HCT116 (cell line): ENCODE measurements at regions not wholly inside any gene's neighbourhood (a gene's known extent, or its start where the extent isn't known, plus 50 kb on each side); places are given as distances from the start of the nearest gene placed in this dataset.

Experiments used
- ATAC-seq: fragments of 200-7000 bp; cut with Tn5 transposase; 2 replicates; pipeline ENCODE4 v1.9.1; 2020; ENCODE audit warnings: mild to moderate bottlenecking, moderate library complexity
- BruUV-seq: library from RNA; stranded (reverse); fragments of 400-500 nt; replicated peaks from 2 replicates; lab custom pipeline; 2021; lab: Mats Ljungman, UMichigan
- CTCF ChIA-PET: fragments of 300-600 bp; sonication (Branson Sonifier 250); formaldehyde crosslinking; loops from one replicate; lab custom pipeline; 2021; ENCODE audit warnings: antibody characterized with exemption; lab: Charles Lee
- POLR2A ChIA-PET: fragments of 300-600, 350-600 bp; sonication (Branson Sonifier 250); formaldehyde crosslinking; loops from one replicate; lab custom pipeline; 2021; ENCODE audit warnings: antibody characterized with exemption; lab: Charles Lee
- RAD21 ChIA-PET, 2 experiments: fragments of 300-600 bp; sonication (Branson Sonifier 250); formaldehyde crosslinking; loops; one replicate each; lab custom pipeline; 2023; ENCODE audit warnings: low total read pairs in 2 of 2; ENCODE audit not compliant: uncharacterized antibody in 2 of 2, unreplicated experiment in 2 of 2, low non-redundant PET in 1 of 2; lab: Charles Lee
- DNase-seq: peaks from one replicate; pipeline ENCODE4 v3.0.0-alpha.2; 2010; ENCODE audit warnings: low read depth, low spot score
- H2AFZ ChIP-seq: fragments of 200-600 bp; shearing (Covaris generic), sonication (generic); 2 replicates; pipeline ENCODE4 v1.6.1; 2017; ENCODE audit warnings: low read depth, mixed run types, mixed read lengths, antibody characterized with exemption, low read length; ENCODE audit not compliant: poor library complexity, severe bottlenecking
- H3K27ac ChIP-seq: 2 replicates; pipeline ENCODE4 v1.5.1; 2012; ENCODE audit warnings: low read depth, low read length
- H3K27me3 ChIP-seq: fragments of 200-600 bp; sonication (generic); 2 replicates; pipeline ENCODE4 v1.6.1; 2016; ENCODE audit warnings: mixed run types, low read length, mixed read lengths; ENCODE audit not compliant: insufficient read depth
- H3K36me3 ChIP-seq, 2 experiments: fragments of 200-500 bp in 1 of 2; fragments of 200-600 bp in 1 of 2; sonication (Bioruptor generic) in 1 of 2; sonication (generic) in 1 of 2; 2 replicates each; pipeline versions ENCODE4 v1.5.1 to v1.6.1; 2014 to 2016; ENCODE audit warnings: low read length in 2 of 2, inconsistent platforms in 1 of 2, mixed read lengths in 1 of 2, mixed run types in 1 of 2; ENCODE audit not compliant: insufficient read depth in 2 of 2, control insufficient read depth in 1 of 2
- H3K4me1 ChIP-seq, 2 experiments: fragments of 200-600 bp in 1 of 2; sonication (generic) in 1 of 2; 2 replicates each; pipeline versions ENCODE4 v1.5.1 to v1.6.1; 2012 to 2017; ENCODE audit warnings: low read length in 2 of 2, inconsistent platforms in 1 of 2, mild to moderate bottlenecking in 1 of 2, mixed read lengths in 1 of 2, mixed run types in 1 of 2, moderate library complexity in 1 of 2; ENCODE audit not compliant: insufficient read depth in 2 of 2, control insufficient read depth in 1 of 2
- H3K4me2 ChIP-seq: fragments of 200-600 bp; sonication (generic); 2 replicates; pipeline ENCODE4 v1.6.1; 2017; ENCODE audit warnings: mixed run types, low read length, mixed read lengths
- H3K4me3 ChIP-seq, 2 experiments: fragments of 200-600 bp in 1 of 2; sonication (generic) in 1 of 2; replicated peaks in 1 of 2; 2 replicates each; pipeline ENCODE4 v1.5.1; 2011 to 2016; ENCODE audit warnings: low read length in 2 of 2, control low read depth in 1 of 2, low read depth in 1 of 2, mild to moderate bottlenecking in 1 of 2, mixed read lengths in 1 of 2, mixed run types in 1 of 2
- H3K79me2 ChIP-seq: fragments of 200-600 bp; sonication (generic); 2 replicates; pipeline ENCODE4 v1.6.1; 2017; ENCODE audit warnings: mild to moderate bottlenecking, mixed run types, low read length, moderate library complexity, mixed read lengths; ENCODE audit not compliant: insufficient read depth
- H3K9ac ChIP-seq: fragments of 200-600 bp; sonication (generic); 2 replicates; pipeline ENCODE4 v1.6.1; 2016; ENCODE audit warnings: low read length, mixed read lengths
- H3K9me2 ChIP-seq: fragments of 200-600 bp; sonication (generic), shearing (Covaris generic); 2 replicates; pipeline ENCODE4 v1.6.1; 2017; ENCODE audit warnings: mixed run types, mild to moderate bottlenecking, moderate library complexity; ENCODE audit not compliant: insufficient read depth
- H3K9me3 ChIP-seq, 2 experiments: fragments of 200-500 bp in 1 of 2; fragments of 200-600 bp in 1 of 2; sonication (Bioruptor generic) in 1 of 2; sonication (generic) in 1 of 2; 2 replicates each; pipeline ENCODE4 v1.6.1; 2014 to 2017; ENCODE audit warnings: low read length in 2 of 2, mixed read lengths in 2 of 2, inconsistent platforms in 1 of 2, low read depth in 1 of 2, mild to moderate bottlenecking in 1 of 2, mixed run types in 1 of 2, moderate library complexity in 1 of 2; ENCODE audit not compliant: control insufficient read depth in 1 of 2, insufficient read depth in 1 of 2
- H4K20me1 ChIP-seq: fragments of 200-600 bp; sonication (generic), shearing (Covaris generic); 2 replicates; pipeline ENCODE4 v1.6.1; 2017; ENCODE audit warnings: mixed run types, mild to moderate bottlenecking, moderate library complexity; ENCODE audit not compliant: insufficient read depth
- CBX3 ChIP-seq: IDR thresholded peaks from 2 replicates; pipeline ENCODE4 v1.6.1; 2012; ENCODE audit warnings: low read depth
- ELF1 ChIP-seq: IDR thresholded peaks from 2 replicates; pipeline ENCODE4 v1.6.1; 2012; ENCODE audit warnings: low read depth, borderline replicate concordance
- EZH2phosphoT487 ChIP-seq: fragments of 200-600 bp; IDR thresholded peaks from 2 replicates; pipeline ENCODE4 v1.6.1; 2018; ENCODE audit warnings: antibody characterized with exemption, borderline replicate concordance
- FOSL1 ChIP-seq: IDR thresholded peaks from 2 replicates; pipeline ENCODE4 v1.6.1; 2012; ENCODE audit warnings: low read depth
- JUND ChIP-seq: IDR thresholded peaks from 2 replicates; pipeline ENCODE4 v1.6.1; 2012
- POLR2A ChIP-seq: IDR thresholded peaks from 2 replicates; pipeline ENCODE4 v1.7.0; 2011; ENCODE audit warnings: borderline replicate concordance; ENCODE audit not compliant: insufficient read depth, insufficient read length; ENCODE audit errors: extremely low read depth
- POLR2AphosphoS5 ChIP-seq: IDR thresholded peaks from 2 replicates; pipeline ENCODE4 v1.6.1; 2011; ENCODE audit warnings: mild to moderate bottlenecking, low read depth, low read length, moderate library complexity
- RAD21 ChIP-seq: IDR thresholded peaks from 2 replicates; pipeline ENCODE4 v1.6.1; 2012; ENCODE audit warnings: low read depth, mild to moderate bottlenecking
- SIN3A ChIP-seq: IDR thresholded peaks from 2 replicates; pipeline ENCODE4 v1.6.1; 2012; ENCODE audit warnings: low read depth
- SP1 ChIP-seq: IDR thresholded peaks from 2 replicates; pipeline ENCODE4 v1.6.1; 2012; ENCODE audit warnings: low read depth
- SRF ChIP-seq: IDR thresholded peaks from 2 replicates; pipeline ENCODE4 v1.6.1; 2012; ENCODE audit warnings: low read depth
- TCF7L2 ChIP-seq: IDR thresholded peaks from 2 replicates; pipeline ENCODE4 v1.7.0; 2011; ENCODE audit warnings: borderline replicate concordance, inconsistent platforms; ENCODE audit not compliant: insufficient read depth, insufficient read length; ENCODE audit errors: extremely low read depth
- YY1 ChIP-seq: IDR thresholded peaks from 2 replicates; pipeline ENCODE4 v1.6.1; 2011; ENCODE audit warnings: low read length, low read depth, moderate library complexity, mild to moderate bottlenecking; ENCODE audit not compliant: insufficient replicate concordance; ENCODE audit errors: extremely low read depth
- ZFX ChIP-seq: fragments of 450-650 bp; IDR thresholded peaks from 2 replicates; pipeline ENCODE4 v1.6.1; 2017
- ZNF274 ChIP-seq: fragments of 200-500 bp; sonication (Bioruptor generic); IDR thresholded peaks from 2 replicates; pipeline ENCODE4 v1.6.1; 2014; ENCODE audit warnings: mild to moderate bottlenecking, low read depth, low read length, inconsistent platforms
- intact Hi-C: fragments of 100-400 bp; cut with micrococcal nuclease; formaldehyde crosslinking; loops from 2 replicates; pipeline ENCODE4 v1.10.0; 2022
- TF ChIP-seq, protein P1 (sequence below): IDR thresholded peaks from 2 replicates; pipeline ENCODE4 v1.6.1; 2012; ENCODE audit warnings: low read depth
- TF ChIP-seq, protein P2 (sequence below): IDR thresholded peaks from 2 replicates; pipeline ENCODE4 v1.6.1; 2012
- TF ChIP-seq, protein P3 (sequence below): IDR thresholded peaks from 2 replicates; pipeline ENCODE4 v1.6.1; 2012
- TF ChIP-seq, protein P4 (sequence below), 3 experiments: fragments of 200-600 bp in 1 of 3; sonication (generic) in 1 of 3; IDR thresholded peaks in 2 of 3; conservative IDR thresholded peaks in 1 of 3; 2 replicates each; pipeline ENCODE4 v1.5.1; 2012 to 2017; ENCODE audit warnings: low read depth in 2 of 3, low read length in 2 of 3, antibody characterized with exemption in 1 of 3, borderline replicate concordance in 1 of 3, control low read depth in 1 of 3, mild to moderate bottlenecking in 1 of 3, mixed read lengths in 1 of 3, mixed run types in 1 of 3, moderate library complexity in 1 of 3; ENCODE audit not compliant: insufficient read depth in 1 of 3

GRCh38 chr6:169009628-169010027 is 244.0 kb downstream of the THBS2 start:
- Histone ChIP-seq H3K9me2 (no peaks in the 10 kb centered on the region), H3K4me3 (no peak overlapping the region), H3K9me3 (no peaks in the 10 kb centered on the region), H3K27ac (no peak overlapping the region), H2AFZ (no peak overlapping the region)
- TF ChIP-seq, protein P1, sequence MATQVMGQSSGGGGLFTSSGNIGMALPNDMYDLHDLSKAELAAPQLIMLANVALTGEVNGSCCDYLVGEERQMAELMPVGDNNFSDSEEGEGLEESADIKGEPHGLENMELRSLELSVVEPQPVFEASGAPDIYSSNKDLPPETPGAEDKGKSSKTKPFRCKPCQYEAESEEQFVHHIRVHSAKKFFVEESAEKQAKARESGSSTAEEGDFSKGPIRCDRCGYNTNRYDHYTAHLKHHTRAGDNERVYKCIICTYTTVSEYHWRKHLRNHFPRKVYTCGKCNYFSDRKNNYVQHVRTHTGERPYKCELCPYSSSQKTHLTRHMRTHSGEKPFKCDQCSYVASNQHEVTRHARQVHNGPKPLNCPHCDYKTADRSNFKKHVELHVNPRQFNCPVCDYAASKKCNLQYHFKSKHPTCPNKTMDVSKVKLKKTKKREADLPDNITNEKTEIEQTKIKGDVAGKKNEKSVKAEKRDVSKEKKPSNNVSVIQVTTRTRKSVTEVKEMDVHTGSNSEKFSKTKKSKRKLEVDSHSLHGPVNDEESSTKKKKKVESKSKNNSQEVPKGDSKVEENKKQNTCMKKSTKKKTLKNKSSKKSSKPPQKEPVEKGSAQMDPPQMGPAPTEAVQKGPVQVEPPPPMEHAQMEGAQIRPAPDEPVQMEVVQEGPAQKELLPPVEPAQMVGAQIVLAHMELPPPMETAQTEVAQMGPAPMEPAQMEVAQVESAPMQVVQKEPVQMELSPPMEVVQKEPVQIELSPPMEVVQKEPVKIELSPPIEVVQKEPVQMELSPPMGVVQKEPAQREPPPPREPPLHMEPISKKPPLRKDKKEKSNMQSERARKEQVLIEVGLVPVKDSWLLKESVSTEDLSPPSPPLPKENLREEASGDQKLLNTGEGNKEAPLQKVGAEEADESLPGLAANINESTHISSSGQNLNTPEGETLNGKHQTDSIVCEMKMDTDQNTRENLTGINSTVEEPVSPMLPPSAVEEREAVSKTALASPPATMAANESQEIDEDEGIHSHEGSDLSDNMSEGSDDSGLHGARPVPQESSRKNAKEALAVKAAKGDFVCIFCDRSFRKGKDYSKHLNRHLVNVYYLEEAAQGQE: no peak
- TF ChIP-seq RAD21 (no peak), POLR2A (no peak), POLR2AphosphoS5 (no peak), CBX3 (no peak), SRF (no peak), ZFX (no peak), SIN3A (no peak), ZNF274 (no peak), YY1 (no peak), ELF1 (no peak), SP1 (no peak), EZH2phosphoT487 (no peak), TCF7L2 (no peak), FOSL1 (no peak), JUND (no peak)
- TF ChIP-seq, protein P2, sequence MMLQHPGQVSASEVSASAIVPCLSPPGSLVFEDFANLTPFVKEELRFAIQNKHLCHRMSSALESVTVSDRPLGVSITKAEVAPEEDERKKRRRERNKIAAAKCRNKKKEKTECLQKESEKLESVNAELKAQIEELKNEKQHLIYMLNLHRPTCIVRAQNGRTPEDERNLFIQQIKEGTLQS: no peak
- TF ChIP-seq, protein P3, sequence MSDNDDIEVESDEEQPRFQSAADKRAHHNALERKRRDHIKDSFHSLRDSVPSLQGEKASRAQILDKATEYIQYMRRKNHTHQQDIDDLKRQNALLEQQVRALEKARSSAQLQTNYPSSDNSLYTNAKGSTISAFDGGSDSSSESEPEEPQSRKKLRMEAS: no peak
- TF ChIP-seq, protein P4, sequence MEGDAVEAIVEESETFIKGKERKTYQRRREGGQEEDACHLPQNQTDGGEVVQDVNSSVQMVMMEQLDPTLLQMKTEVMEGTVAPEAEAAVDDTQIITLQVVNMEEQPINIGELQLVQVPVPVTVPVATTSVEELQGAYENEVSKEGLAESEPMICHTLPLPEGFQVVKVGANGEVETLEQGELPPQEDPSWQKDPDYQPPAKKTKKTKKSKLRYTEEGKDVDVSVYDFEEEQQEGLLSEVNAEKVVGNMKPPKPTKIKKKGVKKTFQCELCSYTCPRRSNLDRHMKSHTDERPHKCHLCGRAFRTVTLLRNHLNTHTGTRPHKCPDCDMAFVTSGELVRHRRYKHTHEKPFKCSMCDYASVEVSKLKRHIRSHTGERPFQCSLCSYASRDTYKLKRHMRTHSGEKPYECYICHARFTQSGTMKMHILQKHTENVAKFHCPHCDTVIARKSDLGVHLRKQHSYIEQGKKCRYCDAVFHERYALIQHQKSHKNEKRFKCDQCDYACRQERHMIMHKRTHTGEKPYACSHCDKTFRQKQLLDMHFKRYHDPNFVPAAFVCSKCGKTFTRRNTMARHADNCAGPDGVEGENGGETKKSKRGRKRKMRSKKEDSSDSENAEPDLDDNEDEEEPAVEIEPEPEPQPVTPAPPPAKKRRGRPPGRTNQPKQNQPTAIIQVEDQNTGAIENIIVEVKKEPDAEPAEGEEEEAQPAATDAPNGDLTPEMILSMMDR (IDR thresholded peaks at IDR 0.05 in 2 of 3, conservative IDR thresholded peaks at IDR 0.05 in 1 of 3; ENCODE audit: borderline replicate concordance in 1 of 3, insufficient read depth in 1 of 3, low read depth in 2 of 3, low read length in 2 of 3): no peak
- TF ChIP-seq, all 23 proteins: peak for 0
- DNase-seq: no peak
- intact Hi-C loops: no loop called here
- Histone ChIP-seq H3K4me1 (no peaks in the 10 kb centered on the region), H3K4me2 (no peak overlapping the region), H3K79me2 (no peaks in the 10 kb centered on the region), H3K36me3 (no peaks in the 10 kb centered on the region), H3K9ac (no peak overlapping the region), H4K20me1 (no peaks in the 10 kb centered on the region), H3K27me3 (no peaks in the 10 kb centered on the region)
- ChIA-PET POLR2A (no interaction called here), CTCF (no interaction called here), RAD21 (no interaction called here)
- BruUV-seq: no TSS peak
- ATAC-seq: no peak
